GM18520 (cell line): ENCODE measurements at regions not wholly inside any gene's neighbourhood (a gene's known extent, or its start where the extent isn't known, plus 50 kb on each side); places are given as distances from the start of the nearest gene placed in this dataset.
"Not testable (repeated sequence)": the region's sequence is repeated elsewhere in the genome, so short reads cannot be mapped to it uniquely, and the experiment has no call there.

ENCODE experiments used
- ATAC-seq: cut with Tn5 transposase; IDR thresholded peaks from one replicate; pipeline ENCODE4 v1.9.1; 2021; ENCODE audit not compliant: unreplicated experiment

DNA sequence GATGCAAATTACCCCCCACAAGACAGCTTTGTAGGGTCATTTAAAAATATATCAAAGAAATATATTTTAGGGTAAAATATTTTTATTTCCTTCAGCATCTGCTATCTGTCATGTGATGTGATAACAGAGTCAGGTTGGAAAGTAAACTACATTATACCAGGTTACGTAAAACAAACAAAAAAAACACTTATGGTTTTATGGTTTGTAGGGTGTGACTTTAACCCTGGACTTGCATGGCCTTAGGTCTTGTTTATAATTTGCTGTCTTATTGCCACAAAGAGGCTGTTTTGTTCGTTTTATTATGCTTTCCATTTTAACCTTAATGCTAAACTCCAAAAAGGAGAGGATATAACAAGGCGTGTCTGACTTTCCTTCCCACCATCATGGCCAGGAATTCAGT is 244.5 kb upstream of the MME start:
- no peak for ATAC-seq

DNA sequence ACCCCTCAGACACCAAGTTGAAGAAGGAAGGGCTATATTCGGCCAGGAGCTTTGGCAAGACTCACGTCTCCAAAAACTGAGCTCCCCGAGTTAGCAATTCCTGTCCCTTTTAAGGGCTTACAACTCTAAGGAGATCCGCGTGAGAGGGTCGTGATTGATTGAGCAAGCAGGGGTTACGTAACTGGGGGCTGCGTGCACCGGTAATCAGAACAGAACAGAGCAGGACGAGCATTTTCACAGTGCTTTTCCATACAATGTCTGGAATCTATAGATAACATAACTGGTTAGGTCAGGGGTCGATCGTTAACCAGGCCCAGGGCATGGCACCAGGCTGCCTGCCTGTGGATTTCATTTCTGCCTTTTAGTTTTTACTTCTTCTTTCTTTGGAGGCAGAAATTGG is 245.3 kb upstream of the MME start:
- not testable (repeated sequence) for ATAC-seq

DNA sequence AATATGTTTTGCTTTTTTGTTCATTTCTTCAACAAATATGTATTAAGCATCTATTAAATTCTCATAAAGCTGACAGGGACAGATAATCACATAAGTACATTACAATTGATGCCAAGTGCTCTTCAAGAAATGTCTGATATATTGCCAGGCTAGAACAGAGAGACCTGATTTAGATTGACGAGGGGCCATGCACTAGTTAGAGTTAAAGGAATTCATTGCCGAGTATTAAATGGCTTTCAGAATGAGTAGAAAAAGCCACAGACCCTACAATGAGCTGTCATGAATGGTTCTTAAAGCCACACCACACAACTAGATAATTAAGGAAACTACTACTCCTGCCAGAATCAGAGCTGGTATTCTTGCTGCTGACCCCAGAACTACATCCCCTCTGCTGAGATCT is 250.2 kb upstream of the MME start:
- ATAC-seq: no peak

DNA sequence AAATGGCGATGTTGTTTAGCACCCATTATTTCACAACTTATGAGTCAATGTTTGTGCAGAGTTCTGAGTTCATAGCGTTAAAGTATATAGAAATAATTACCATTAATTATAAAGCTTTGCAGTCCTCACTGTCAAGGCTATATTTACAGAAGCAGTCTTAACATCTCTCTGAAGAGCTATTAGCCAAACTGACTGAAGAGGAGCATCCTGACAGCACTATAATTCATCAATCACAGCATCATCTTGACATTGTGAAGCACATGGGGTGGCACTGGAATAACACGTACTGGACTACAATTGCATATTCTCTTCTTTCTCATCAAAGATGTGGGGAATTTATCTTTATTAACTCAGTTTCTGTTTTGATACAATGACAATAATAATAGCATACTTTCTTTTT is 260.6 kb upstream of the MME start:
- no peak for ATAC-seq

DNA sequence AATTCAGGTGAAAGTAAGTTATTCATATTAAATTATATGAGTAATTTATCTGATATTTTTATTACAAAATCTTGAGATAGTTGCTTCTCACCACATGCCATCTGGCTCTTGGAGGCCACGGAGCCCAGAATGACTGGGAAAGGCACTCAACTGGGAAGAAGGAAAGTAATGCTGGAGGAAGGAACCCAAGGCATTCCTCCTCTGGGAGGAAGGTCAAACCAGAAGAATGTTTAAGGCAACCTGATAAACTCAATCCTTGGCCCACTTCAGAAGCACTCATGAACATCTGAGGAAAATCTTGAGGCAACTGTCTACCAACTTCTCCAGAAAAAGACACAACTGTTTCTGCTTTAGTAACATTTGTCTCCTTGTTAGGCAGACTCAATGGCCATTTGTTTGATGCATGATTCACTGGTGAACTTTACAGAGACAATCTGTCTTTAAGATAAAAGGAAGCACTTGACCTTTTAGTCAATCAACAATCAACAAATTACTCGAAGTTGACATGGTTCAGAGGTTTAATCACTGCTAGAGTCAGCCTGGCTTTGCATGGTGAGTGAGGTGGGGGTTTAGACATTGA is 261.4 kb upstream of the MME start:
- no peak for ATAC-seq

DNA sequence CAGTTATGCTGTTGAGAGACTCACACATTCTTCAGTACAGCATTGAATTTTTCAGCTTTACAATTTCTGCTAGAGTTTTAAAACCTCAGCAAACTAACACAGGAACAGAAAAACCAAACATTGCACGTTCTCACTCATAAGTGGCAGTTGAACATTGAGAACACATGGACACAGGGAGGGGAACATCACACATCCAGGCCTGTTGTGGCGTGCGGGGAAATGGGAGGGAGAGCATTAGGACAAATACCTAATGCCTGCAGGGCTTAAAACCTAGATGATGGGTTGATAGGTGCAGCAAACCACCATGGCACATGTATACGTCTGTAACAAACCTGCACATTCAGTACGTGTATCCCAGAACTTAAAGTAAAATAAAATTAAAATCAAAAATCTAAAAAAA is 270.1 kb upstream of the MME start:
- not testable (repeated sequence) for ATAC-seq

DNA sequence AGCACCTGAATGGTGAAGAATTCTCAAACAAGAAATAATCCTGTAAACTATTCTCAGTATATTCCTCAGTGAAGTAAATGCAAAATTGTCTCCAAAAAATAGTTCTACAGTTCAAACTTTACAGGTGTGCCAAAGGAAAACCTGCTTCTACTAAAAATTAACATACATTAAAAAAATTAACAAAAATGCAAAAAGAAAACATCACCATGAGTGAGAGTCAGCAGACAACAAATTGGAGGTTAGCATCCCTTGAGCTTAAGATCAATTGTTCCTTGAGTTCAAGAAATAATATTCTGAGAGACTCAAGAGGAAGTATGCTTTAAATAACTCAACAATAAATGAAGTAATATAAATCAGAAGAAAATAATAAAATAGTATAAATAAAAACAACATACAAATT is 278.4 kb upstream of the MME start:
- no peak for ATAC-seq

DNA sequence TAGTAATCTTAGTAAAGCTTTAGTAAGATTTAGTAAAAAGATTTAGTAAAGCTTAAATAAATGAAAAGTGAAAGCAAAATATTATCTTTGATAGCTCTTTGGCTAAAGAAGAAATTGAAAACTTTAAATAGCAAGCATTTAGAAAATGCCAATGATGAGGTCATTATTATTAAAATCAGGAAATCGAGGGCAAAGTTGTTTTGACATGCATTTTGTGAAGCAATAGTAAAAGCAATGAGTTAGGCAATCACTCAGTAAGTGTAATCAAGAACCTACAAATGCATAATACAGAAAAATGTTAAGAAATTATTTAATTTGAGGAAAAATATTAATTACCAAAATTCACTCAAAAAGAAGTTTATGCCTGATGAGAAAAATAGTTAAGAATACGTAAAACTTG is 280.3 kb upstream of the MME start:
- no peak for ATAC-seq

DNA sequence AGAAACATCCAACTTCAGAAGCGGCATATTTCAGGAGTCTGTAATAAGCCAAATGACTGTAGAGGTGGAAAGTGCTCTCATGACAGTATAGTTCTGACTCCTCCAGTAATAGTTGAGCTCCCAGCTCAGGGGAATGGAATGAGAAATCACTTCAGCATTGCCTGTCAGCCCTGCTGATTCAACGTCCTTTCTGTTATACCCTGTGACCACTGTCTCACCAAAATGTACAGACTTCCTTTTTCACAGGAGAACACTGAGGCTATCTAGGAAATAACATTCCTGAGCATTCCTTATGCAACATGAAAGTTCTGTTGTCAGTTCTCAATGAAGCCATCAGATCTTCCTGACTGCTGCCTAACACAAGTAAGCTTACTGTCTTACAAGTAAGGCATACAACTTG is 284.5 kb upstream of the MME start:
- ATAC-seq: no peak

DNA sequence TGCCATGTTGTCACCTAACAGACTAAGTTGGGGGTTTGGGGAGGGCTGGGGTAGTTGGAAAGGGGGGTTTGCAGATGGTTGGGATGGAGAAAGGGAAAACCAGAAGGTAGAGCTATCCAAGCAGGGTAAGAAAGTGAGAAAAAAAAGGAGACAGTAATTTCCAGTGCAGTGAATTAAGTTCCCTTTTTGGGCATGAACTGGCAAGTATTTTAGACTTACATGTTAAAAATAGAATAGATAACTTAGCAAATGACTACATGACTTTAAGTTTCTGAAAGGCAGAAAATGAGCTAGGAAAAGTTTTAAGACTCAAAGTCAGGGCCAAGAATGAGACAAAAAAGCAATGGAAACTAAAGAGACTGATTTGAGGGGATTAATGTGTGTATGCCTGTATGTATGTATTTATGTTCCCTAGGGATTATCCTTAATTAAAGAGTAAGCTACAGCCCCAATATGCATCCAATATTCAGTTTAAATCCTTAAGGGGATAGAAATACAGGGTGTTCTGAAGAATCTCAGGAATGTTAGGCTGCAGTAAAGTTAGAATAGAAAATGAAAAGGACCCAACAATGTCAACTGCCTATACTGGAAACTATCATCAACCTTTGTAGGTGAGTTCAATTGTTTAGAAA is 285.2 kb upstream of the MME start:
- no peak for ATAC-seq

DNA sequence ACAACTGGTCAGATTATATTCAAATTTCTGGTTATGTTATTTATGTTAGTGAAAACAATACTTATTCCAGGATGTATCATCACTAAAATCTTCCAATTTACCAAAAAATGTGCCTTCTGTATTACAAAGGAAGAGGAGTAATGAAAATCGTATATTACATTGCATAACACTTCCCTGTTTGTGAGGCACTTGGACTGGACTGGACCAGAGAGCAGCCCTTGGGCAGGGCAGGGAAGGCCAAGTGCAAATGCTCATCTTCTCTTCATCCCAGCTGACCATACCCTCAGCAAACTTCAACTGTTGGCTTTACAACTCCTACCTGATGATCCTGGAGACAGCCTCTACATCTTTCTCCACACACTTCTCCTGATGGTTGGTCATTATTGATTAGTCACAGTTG is 285.7 kb upstream of the MME start:
- no peak for ATAC-seq

DNA sequence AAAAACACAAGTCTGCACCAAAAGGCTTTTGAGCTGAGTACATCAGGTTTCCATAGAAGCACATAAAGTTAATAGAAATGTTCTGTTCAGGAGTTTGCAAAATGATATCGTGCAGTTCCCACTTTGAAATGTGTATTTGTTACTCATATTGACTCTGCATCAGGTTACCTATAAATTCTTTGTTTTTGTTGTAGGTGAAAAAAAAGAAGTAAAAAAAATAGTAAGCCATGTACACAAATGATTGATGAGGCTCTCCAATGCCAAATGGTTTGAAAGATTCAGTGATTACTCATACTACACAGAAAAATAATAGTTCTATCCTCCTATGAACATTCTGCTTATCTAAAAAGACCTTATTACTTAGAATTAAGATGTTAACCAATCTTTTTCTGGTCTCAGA is 287.3 kb upstream of the MME start:
- ATAC-seq: no peak

DNA sequence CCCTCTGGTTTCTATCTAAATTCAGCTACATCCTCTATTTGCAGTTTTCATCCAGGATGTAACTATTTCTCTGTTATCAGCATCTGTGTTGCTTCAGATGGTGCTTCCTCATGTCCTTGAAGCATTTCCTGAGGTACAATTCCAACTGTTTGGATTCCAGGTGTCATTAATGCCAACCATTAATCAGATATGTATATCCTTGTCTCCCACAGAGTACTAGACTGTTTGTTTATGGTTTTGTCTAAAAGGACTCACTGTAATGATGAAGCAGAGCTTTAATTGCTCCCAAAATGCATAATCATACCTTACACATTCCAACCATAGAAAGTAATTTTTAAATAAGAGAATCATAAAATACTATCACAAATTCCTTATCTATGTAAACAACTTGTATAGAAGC is 288.5 kb upstream of the MME start:
- no peak for ATAC-seq

DNA sequence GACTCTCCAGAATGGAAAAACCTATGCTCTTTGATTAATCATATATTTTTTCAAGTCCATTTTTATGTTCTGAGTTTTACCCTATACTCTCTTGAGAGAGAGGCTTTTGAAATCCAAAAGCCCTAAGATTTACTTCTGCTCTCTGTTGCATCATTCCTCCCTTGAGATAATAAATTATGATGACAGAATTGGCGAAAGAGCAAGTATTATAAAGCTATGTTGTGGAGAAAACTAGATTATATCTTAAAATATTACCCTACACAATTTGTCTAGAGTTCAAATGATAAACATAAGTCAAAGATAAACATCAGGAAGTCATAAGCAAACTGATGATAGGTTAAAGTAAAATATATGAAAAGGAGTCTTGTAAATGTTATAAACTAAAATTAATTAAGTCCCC is 293.4 kb upstream of the MME start:
- no peak for ATAC-seq

DNA sequence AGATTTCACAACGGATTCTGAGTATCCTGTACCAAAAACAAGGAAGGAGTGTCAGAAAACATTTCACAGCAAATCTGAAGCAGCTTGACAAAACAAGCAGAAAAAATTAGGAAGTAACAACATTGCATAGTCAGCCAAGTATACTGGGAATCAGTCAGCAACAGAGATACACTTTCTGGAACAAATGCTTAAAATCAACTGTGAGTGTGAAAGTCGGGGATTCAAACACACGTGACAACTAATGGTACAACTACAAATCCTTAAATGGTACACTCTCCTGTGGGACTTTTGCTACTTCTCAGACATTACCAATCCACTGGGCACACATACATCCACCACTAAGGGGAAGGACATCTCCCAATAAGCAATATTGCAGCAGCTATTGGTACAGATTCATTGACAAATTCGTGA is 296.6 kb upstream of the MME start:
- no peak for ATAC-seq

DNA sequence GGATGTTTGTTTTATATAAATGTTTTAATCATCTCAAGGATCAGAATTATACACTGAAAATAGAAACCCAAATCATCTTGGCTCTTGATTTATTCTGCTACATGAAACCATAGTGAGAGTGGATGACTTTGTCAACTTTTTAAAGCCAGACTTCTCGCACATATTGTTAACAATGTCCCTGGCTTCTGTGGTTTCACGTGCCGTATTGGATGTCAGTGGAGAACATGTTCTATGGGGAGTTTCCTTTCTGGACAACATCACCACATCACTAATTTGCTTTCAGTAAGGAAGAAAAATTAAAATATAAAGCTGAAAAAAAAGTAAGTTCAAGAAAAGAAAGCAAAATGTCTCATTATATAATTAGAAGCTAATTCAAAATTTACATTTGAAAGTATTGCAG is 297.1 kb upstream of the MME start:
- ATAC-seq: no peak

DNA sequence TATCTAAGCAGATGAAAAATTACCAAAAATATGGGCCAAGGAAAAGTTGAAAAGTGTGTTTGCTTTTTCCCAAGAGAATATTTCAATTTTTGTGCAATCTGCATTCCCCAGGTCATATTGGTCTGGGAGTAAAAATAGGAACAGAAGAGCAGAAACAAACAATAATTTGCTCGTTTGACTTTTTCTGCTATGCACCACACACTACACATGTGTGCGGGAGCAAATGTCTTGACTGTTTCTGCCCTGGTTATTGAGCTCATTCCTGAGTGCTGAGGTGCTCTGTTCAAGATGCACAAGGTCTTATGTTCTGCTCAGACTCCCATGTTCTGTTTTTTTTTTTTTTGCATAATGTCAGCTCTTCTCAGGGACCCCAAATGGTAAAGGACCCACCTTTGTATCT is 298.0 kb upstream of the MME start:
- ATAC-seq: no peak

DNA sequence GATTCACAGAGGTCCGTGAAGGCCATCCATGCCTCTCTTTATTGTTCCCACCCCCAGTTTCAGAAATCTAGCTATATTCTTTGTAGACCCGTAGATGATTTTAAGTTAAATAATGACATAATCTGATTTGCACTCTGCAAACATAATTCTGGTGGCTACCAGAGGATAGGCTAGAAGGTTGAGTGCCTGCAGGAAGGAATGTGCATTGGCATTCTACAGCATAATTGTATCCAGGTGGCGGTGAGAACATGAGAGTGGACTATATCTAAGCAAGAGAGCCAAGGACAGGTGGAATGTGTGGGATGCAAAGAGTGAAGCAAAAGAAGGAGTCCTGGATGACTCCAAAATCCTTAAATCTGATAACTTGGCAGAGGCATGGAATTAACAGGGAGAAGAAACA is 298.5 kb upstream of the MME start:
- ATAC-seq: no peak

DNA sequence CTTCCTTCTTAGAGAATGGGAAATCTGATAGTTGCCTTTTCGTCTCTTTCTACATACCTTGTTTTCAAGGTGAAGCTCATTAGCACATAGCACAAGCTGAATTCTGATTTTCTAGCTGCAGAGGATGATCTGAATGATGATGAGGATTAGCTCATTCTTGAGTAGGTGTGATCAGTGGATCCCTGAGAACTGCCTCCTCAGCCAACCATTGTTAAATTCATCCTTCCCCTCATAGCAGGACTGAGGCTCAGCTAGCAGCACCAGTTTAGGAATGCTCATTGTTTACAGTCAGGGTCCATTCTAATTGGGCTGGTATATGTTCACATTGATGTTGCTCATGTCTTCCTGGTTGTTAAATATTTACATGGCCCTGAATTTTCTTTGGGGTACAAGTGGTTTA is 299.9 kb upstream of the MME start:
- ATAC-seq: no peak

DNA sequence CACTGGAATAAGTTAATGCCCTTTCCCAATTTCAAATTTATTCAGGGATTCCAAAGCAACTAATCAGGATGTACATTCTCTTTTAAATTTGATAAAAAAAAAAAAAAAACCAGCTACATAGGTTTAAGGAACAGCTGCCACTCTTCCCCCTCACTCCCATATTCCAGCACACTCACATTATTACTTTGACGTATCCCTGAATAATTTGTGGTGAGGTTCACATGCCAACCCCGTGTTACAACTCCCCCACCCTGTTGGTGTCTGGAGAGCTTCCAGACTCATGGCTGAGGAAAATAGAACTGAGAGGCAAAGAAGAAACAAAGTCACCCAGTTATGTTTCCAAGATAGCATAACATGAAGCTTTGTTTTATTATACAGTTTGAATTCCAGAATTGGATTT is 300.5 kb upstream of the MME start:
- no peak for ATAC-seq

DNA sequence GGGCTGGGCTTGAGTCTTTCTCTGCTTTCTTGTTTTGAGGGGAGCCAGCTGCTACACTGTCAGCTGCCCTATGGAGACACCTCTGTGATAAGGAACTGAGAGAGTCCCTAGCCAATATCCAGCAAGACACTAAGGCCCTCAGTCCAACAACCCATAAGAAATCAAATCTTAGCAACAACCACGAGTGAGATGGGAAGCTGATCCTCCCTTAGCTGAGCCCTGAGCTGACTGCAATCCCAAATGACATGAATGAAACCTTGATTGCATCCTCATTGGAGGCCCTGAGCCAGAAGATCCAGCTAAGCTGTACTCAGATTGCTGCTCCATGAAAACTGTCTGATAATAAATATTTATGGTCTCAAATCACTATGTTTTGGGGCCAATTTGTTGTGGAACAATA is 302.1 kb upstream of the MME start:
- ATAC-seq: no peak

DNA sequence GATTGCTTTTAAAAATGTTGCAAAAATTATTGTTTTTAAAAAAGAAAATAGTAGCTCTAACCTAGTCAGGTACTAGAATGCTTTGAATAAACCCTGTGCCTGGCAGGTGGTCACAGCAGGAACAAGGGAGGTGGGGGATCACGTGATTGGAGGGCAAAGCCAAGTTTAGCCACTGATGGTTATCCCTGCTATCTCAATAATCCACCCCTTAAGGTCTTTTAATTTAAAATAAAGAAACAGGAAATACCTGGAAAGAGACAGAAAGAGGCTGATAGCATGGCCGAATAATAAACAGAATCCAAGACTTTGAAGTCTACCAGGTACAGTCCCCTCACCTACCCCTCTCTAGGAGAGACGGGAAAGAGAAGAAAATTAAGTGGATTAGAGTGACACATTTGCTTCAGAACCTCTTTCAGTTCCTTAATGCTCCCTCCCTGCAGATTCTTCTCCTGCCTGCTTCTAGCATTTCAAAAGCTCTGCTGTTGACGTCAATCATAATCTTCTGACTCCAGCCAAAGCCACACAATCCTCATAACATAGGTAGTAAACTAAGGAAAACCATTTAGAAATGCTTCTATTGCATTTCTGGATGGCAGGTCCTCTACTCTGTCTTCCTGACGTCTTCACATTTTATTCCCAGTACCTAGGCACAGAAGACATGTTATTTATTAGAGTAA is 303.4 kb upstream of the MME start:
- ATAC-seq: no peak
